GM19025 (cell line): ENCODE measurements at regions not wholly inside any gene's neighbourhood (a gene's known extent, or its start where the extent isn't known, plus 50 kb on each side); places are given as distances from the start of the nearest gene placed in this dataset.
A peak's percentile ranks its signal among the peaks of the same experiment; 100 is the strongest.

Source experiments
- ATAC-seq: cut with Tn5 transposase; IDR thresholded peaks from one replicate; pipeline ENCODE4 v1.9.1; 2021; ENCODE audit warnings: mild to moderate bottlenecking, low read depth, moderate library complexity; ENCODE audit not compliant: unreplicated experiment

GRCh38 chr5:129821477-129822131 is 73.7 kb downstream of the MINAR2 start:
- ATAC-seq = no peak

DNA sequence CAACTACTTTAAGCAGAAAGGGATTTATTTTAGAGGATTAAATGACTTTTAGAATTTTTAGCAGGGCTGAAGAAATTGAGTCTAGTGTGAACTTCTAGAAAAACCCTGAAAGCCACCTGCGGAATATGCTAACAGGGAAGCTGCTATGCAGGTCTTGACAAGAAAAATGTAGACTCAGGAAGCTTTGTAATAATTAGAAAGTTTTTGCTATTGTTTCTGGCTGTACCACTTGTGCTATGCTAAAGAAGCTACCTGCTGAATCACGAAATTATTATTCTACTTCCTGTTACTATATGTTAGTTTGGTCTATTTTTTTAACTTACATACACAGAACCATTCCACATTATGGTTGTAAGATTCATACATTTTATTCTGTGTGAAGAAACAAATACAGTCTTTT is 74.0 kb upstream of the CHSY3 start:
- ATAC-seq = no peak

- no peak for ATAC-seq
Observed at GRCh38 chr5:129836321-129836720, 67.9 kb upstream of the CHSY3 start.

GRCh38 chr5:129844764-129845163 is 59.5 kb upstream of the CHSY3 start:
- ATAC-seq = no peak

- ATAC-seq = peak; percentile 85
Observed at GRCh38 chr5:129852747-129853352, 51.4 kb upstream of the CHSY3 start.

DNA sequence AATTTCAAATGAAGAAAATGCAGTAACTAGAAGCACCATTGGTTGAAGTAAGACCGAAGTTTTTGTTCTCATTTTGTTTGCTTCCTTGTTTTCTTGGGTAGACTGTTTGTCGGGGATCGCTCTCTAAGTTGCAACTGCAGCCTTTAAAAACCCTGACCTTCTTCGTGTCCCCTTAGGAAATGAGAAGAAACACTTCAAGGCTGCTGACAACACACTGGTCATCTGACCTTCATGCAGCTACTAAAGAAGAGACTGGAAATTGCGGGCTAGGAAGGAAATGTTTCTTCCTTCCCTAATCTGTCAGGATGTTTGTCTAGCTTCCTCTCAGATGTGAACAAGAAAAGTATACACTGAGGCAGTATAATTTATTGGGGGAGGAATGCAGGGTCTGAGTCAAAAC is 50.7 kb upstream of the CHSY3 start:
- ATAC-seq = no peak
